ENCODE measurements at regions not wholly inside any gene's neighbourhood (a gene's known extent, or its start where the extent isn't known, plus 50 kb on each side); places are given as distances from the start of the nearest gene placed in this dataset.

- no peak for DNase-seq (ENCODE audit: insufficient read length, low spot score)
- FAIRE-seq: no peak
- no peak for TF ChIP-seq CTCF (IDR thresholded peaks at IDR 0.05; ENCODE audit: insufficient read depth, missing control alignments)
Measured at GRCh38 chr7:106723398-106723797, 62.4 kb upstream of the CCDC71L start.

- TF ChIP-seq CTCF (IDR thresholded peaks at IDR 0.05; ENCODE audit: insufficient read depth, missing control alignments): no peak
- no peak for DNase-seq (ENCODE audit: insufficient read length, low spot score)
- FAIRE-seq: no peak
Measured at GRCh38 chr7:106729720-106730385, 68.9 kb upstream of the CCDC71L start.

- TF ChIP-seq CTCF (IDR thresholded peaks at IDR 0.05; ENCODE audit: insufficient read depth, missing control alignments): no peak
- FAIRE-seq: no peak
- no peak for DNase-seq (ENCODE audit: insufficient read length, low spot score)
Measured at GRCh38 chr7:106731187-106731586, 70.2 kb upstream of the CCDC71L start.

- no peak for FAIRE-seq
- no peak for DNase-seq (ENCODE audit: insufficient read length, low spot score)
- no peak for TF ChIP-seq CTCF (IDR thresholded peaks at IDR 0.05; ENCODE audit: insufficient read depth, missing control alignments)
Measured at GRCh38 chr7:106731646-106732444, 70.9 kb upstream of the CCDC71L start.

- FAIRE-seq: no peak
- TF ChIP-seq CTCF (IDR thresholded peaks at IDR 0.05; ENCODE audit: insufficient read depth, missing control alignments): no peak
Measured at GRCh38 chr7:106735637-106736036, 74.7 kb upstream of the CCDC71L start.

GRCh38 chr7:106736123-106736507 is 75.2 kb upstream of the CCDC71L start:
- FAIRE-seq (no peak), DNase-seq (ENCODE audit: insufficient read length, low spot score) (no peak)
- TF ChIP-seq CTCF (IDR thresholded peaks at IDR 0.05; ENCODE audit: insufficient read depth, missing control alignments): no peak

More at GRCh38 chr7:106735637-106736036, 74.7 kb upstream of the CCDC71L start:
- no peak for DNase-seq (ENCODE audit: insufficient read length, low spot score)
